Peyer's patch (tissue), 4 donors: ENCODE measurements at regions not wholly inside any gene's neighbourhood (a gene's known extent, or its start where the extent isn't known, plus 50 kb on each side); places are given as distances from the start of the nearest gene placed in this dataset.

Experiments used
- CTCF ChIP-seq, 6 experiments: fragments of 450-650 bp in 4 of 6; fragments of 200-600 bp in 2 of 6; sonication (generic) in 1 of 6; IDR thresholded peaks; one replicate each; pipeline ENCODE4 v1.5.1; 2017 to 2019; ENCODE audit warnings: antibody characterized with exemption in 6 of 6, mild to moderate bottlenecking in 3 of 6, moderate library complexity in 1 of 6
- POLR2A ChIP-seq, 2 donors: fragments of 450-650 bp; IDR thresholded peaks; one replicate each; pipeline ENCODE4 v1.5.1; 2017; ENCODE audit warnings: antibody characterized with exemption in 2 of 2, mild to moderate bottlenecking in 2 of 2, moderate library complexity in 2 of 2

GRCh38 chr7:113292105-113292504 lies 173.8 kb upstream of the SMIM30 start:
- TF ChIP-seq CTCF (IDR thresholded peaks at IDR 0.05) (no peak), POLR2A (IDR thresholded peaks at IDR 0.05) (no peak)
